HCT116 (cell line): ENCODE measurements at regions not wholly inside any gene's neighbourhood (a gene's known extent, or its start where the extent isn't known, plus 50 kb on each side); places are given as distances from the start of the nearest gene placed in this dataset.

Experiments
- ATAC-seq: fragments of 200-7000 bp; cut with Tn5 transposase; 2 replicates; pipeline ENCODE4 v1.9.1; 2020; ENCODE audit warnings: mild to moderate bottlenecking, moderate library complexity
- BruUV-seq: library from RNA; stranded (reverse); fragments of 400-500 nt; replicated peaks from 2 replicates; lab custom pipeline; 2021; lab: Mats Ljungman, UMichigan
- CTCF ChIA-PET: fragments of 300-600 bp; sonication (Branson Sonifier 250); formaldehyde crosslinking; loops from one replicate; lab custom pipeline; 2021; ENCODE audit warnings: antibody characterized with exemption; lab: Charles Lee
- POLR2A ChIA-PET: fragments of 300-600, 350-600 bp; sonication (Branson Sonifier 250); formaldehyde crosslinking; loops from one replicate; lab custom pipeline; 2021; ENCODE audit warnings: antibody characterized with exemption; lab: Charles Lee
- RAD21 ChIA-PET, 2 experiments: fragments of 300-600 bp; sonication (Branson Sonifier 250); formaldehyde crosslinking; loops; one replicate each; lab custom pipeline; 2023; ENCODE audit warnings: low total read pairs in 2 of 2; ENCODE audit not compliant: uncharacterized antibody in 2 of 2, unreplicated experiment in 2 of 2, low non-redundant PET in 1 of 2; lab: Charles Lee
- DNase-seq: peaks from one replicate; pipeline ENCODE4 v3.0.0-alpha.2; 2010; ENCODE audit warnings: low read depth, low spot score
- H2AFZ ChIP-seq: fragments of 200-600 bp; shearing (Covaris generic), sonication (generic); 2 replicates; pipeline ENCODE4 v1.6.1; 2017; ENCODE audit warnings: low read depth, mixed run types, mixed read lengths, antibody characterized with exemption, low read length; ENCODE audit not compliant: poor library complexity, severe bottlenecking
- H3K27ac ChIP-seq: 2 replicates; pipeline ENCODE4 v1.5.1; 2012; ENCODE audit warnings: low read depth, low read length
- H3K27me3 ChIP-seq: fragments of 200-600 bp; sonication (generic); 2 replicates; pipeline ENCODE4 v1.6.1; 2016; ENCODE audit warnings: mixed run types, low read length, mixed read lengths; ENCODE audit not compliant: insufficient read depth
- H3K36me3 ChIP-seq, 2 experiments: fragments of 200-500 bp in 1 of 2; fragments of 200-600 bp in 1 of 2; sonication (Bioruptor generic) in 1 of 2; sonication (generic) in 1 of 2; 2 replicates each; pipeline versions ENCODE4 v1.5.1 to v1.6.1; 2014 to 2016; ENCODE audit warnings: low read length in 2 of 2, inconsistent platforms in 1 of 2, mixed read lengths in 1 of 2, mixed run types in 1 of 2; ENCODE audit not compliant: insufficient read depth in 2 of 2, control insufficient read depth in 1 of 2
- H3K4me1 ChIP-seq, 2 experiments: fragments of 200-600 bp in 1 of 2; sonication (generic) in 1 of 2; 2 replicates each; pipeline versions ENCODE4 v1.5.1 to v1.6.1; 2012 to 2017; ENCODE audit warnings: low read length in 2 of 2, inconsistent platforms in 1 of 2, mild to moderate bottlenecking in 1 of 2, mixed read lengths in 1 of 2, mixed run types in 1 of 2, moderate library complexity in 1 of 2; ENCODE audit not compliant: insufficient read depth in 2 of 2, control insufficient read depth in 1 of 2
- H3K4me2 ChIP-seq: fragments of 200-600 bp; sonication (generic); 2 replicates; pipeline ENCODE4 v1.6.1; 2017; ENCODE audit warnings: mixed run types, low read length, mixed read lengths
- H3K4me3 ChIP-seq, 2 experiments: fragments of 200-600 bp in 1 of 2; sonication (generic) in 1 of 2; replicated peaks in 1 of 2; 2 replicates each; pipeline ENCODE4 v1.5.1; 2011 to 2016; ENCODE audit warnings: low read length in 2 of 2, control low read depth in 1 of 2, low read depth in 1 of 2, mild to moderate bottlenecking in 1 of 2, mixed read lengths in 1 of 2, mixed run types in 1 of 2
- H3K79me2 ChIP-seq: fragments of 200-600 bp; sonication (generic); 2 replicates; pipeline ENCODE4 v1.6.1; 2017; ENCODE audit warnings: mild to moderate bottlenecking, mixed run types, low read length, moderate library complexity, mixed read lengths; ENCODE audit not compliant: insufficient read depth
- H3K9ac ChIP-seq: fragments of 200-600 bp; sonication (generic); 2 replicates; pipeline ENCODE4 v1.6.1; 2016; ENCODE audit warnings: low read length, mixed read lengths
- H3K9me2 ChIP-seq: fragments of 200-600 bp; sonication (generic), shearing (Covaris generic); 2 replicates; pipeline ENCODE4 v1.6.1; 2017; ENCODE audit warnings: mixed run types, mild to moderate bottlenecking, moderate library complexity; ENCODE audit not compliant: insufficient read depth
- H3K9me3 ChIP-seq, 2 experiments: fragments of 200-500 bp in 1 of 2; fragments of 200-600 bp in 1 of 2; sonication (Bioruptor generic) in 1 of 2; sonication (generic) in 1 of 2; 2 replicates each; pipeline ENCODE4 v1.6.1; 2014 to 2017; ENCODE audit warnings: low read length in 2 of 2, mixed read lengths in 2 of 2, inconsistent platforms in 1 of 2, low read depth in 1 of 2, mild to moderate bottlenecking in 1 of 2, mixed run types in 1 of 2, moderate library complexity in 1 of 2; ENCODE audit not compliant: control insufficient read depth in 1 of 2, insufficient read depth in 1 of 2
- H4K20me1 ChIP-seq: fragments of 200-600 bp; sonication (generic), shearing (Covaris generic); 2 replicates; pipeline ENCODE4 v1.6.1; 2017; ENCODE audit warnings: mixed run types, mild to moderate bottlenecking, moderate library complexity; ENCODE audit not compliant: insufficient read depth
- ATF3 ChIP-seq: IDR thresholded peaks from 2 replicates; pipeline ENCODE4 v1.6.1; 2012
- CBX3 ChIP-seq: IDR thresholded peaks from 2 replicates; pipeline ENCODE4 v1.6.1; 2012; ENCODE audit warnings: low read depth
- CTCF ChIP-seq, 3 experiments: fragments of 200-600 bp in 1 of 3; sonication (generic) in 1 of 3; IDR thresholded peaks in 2 of 3; conservative IDR thresholded peaks in 1 of 3; 2 replicates each; pipeline ENCODE4 v1.5.1; 2012 to 2017; ENCODE audit warnings: low read depth in 2 of 3, low read length in 2 of 3, antibody characterized with exemption in 1 of 3, borderline replicate concordance in 1 of 3, control low read depth in 1 of 3, mild to moderate bottlenecking in 1 of 3, mixed read lengths in 1 of 3, mixed run types in 1 of 3, moderate library complexity in 1 of 3; ENCODE audit not compliant: insufficient read depth in 1 of 3
- EGR1 ChIP-seq: IDR thresholded peaks from 2 replicates; pipeline ENCODE4 v1.6.1; 2012; ENCODE audit warnings: low read depth
- ELF1 ChIP-seq: IDR thresholded peaks from 2 replicates; pipeline ENCODE4 v1.6.1; 2012; ENCODE audit warnings: low read depth, borderline replicate concordance
- FOSL1 ChIP-seq: IDR thresholded peaks from 2 replicates; pipeline ENCODE4 v1.6.1; 2012; ENCODE audit warnings: low read depth
- JUND ChIP-seq: IDR thresholded peaks from 2 replicates; pipeline ENCODE4 v1.6.1; 2012
- POLR2AphosphoS5 ChIP-seq: IDR thresholded peaks from 2 replicates; pipeline ENCODE4 v1.6.1; 2011; ENCODE audit warnings: mild to moderate bottlenecking, low read depth, low read length, moderate library complexity
- REST ChIP-seq: IDR thresholded peaks from 2 replicates; pipeline ENCODE4 v1.6.1; 2012; ENCODE audit warnings: low read depth
- SRF ChIP-seq: IDR thresholded peaks from 2 replicates; pipeline ENCODE4 v1.6.1; 2012; ENCODE audit warnings: low read depth
- ZBTB33 ChIP-seq: IDR thresholded peaks from 2 replicates; pipeline ENCODE4 v1.6.1; 2011; ENCODE audit warnings: mild to moderate bottlenecking, low read length, moderate library complexity; ENCODE audit not compliant: insufficient replicate concordance; ENCODE audit errors: extremely low read depth
- ZFX ChIP-seq: fragments of 450-650 bp; IDR thresholded peaks from 2 replicates; pipeline ENCODE4 v1.6.1; 2017
- ZNF274 ChIP-seq: fragments of 200-500 bp; sonication (Bioruptor generic); IDR thresholded peaks from 2 replicates; pipeline ENCODE4 v1.6.1; 2014; ENCODE audit warnings: mild to moderate bottlenecking, low read depth, low read length, inconsistent platforms
- intact Hi-C: fragments of 100-400 bp; cut with micrococcal nuclease; formaldehyde crosslinking; loops from 2 replicates; pipeline ENCODE4 v1.10.0; 2022

DNA sequence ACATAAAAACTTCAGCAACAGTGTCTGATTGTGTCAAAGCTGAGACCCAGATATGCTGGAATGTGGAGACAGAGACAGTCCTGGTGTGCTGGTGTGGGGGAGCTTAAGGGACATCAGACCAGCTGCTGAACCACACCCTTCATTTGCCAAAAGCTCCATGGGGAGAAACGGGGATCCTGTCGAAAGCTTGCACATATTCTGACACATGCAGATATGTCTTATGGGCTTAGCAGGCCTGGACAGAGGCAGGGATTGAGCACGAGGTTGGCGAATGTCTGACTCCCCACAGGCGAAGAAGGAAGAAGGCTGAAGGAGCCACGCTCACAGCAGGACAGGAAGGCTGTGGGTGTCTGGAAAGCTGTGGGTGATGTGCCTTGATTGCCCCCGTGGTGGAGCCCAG, 72.1 kb upstream of the ACSL1 start:
- ChIA-PET POLR2A (no interaction called here), CTCF (no interaction called here), RAD21 (no interaction called here)
- Histone ChIP-seq H3K27ac (no peak overlapping the region), H3K36me3 (no peaks in the 10 kb centered on the region), H3K27me3 (no peaks in the 10 kb centered on the region), H3K79me2 (no peaks in the 10 kb centered on the region), H3K9me2 (no peaks in the 10 kb centered on the region), H3K9ac (no peak overlapping the region), H3K4me2 (no peak overlapping the region), H3K4me1 (no peaks in the 10 kb centered on the region), H4K20me1 (no peaks in the 10 kb centered on the region), H2AFZ (no peak overlapping the region), H3K4me3 (no peak overlapping the region), H3K9me3 (no peaks in the 10 kb centered on the region)
- intact Hi-C loops: no loop called here
- TF ChIP-seq FOSL1 (no peak), ZFX (no peak), ATF3 (no peak), REST (no peak), ZNF274 (no peak), JUND (no peak), ELF1 (no peak), POLR2AphosphoS5 (no peak), CTCF (IDR thresholded peaks at IDR 0.05 in 2 of 3, conservative IDR thresholded peaks at IDR 0.05 in 1 of 3; ENCODE audit: borderline replicate concordance in 1 of 3, insufficient read depth in 1 of 3, low read depth in 2 of 3, low read length in 2 of 3) (no peak), SRF (no peak), CBX3 (no peak), ZBTB33 (no peak), EGR1 (no peak)
- no peak for ATAC-seq
- no peak for DNase-seq
- BruUV-seq: no TSS peak
